Peyer's patch (tissue), 4 donors: ENCODE measurements at regions not wholly inside any gene's neighbourhood (a gene's known extent, or its start where the extent isn't known, plus 50 kb on each side); places are given as distances from the start of the nearest gene placed in this dataset.
A peak's percentile ranks its signal among the peaks of the same experiment; 100 is the strongest.

ENCODE experiments used
- DNase-seq, 3 donors: peaks; one replicate each; pipeline ENCODE4 v3.0.0-alpha.2; 2017 to 2019
- H3K27ac ChIP-seq, 4 donors: fragments of 200-600 bp; sonication (generic); one replicate each; pipeline ENCODE4 v1.5.1; 2016 to 2019
- H3K27me3 ChIP-seq, 2 donors: fragments of 200-600 bp; sonication (generic); one replicate each; pipeline ENCODE4 v1.5.1; 2019
- H3K36me3 ChIP-seq, 3 donors: fragments of 200-600 bp; sonication (generic); one replicate each; pipeline ENCODE4 v1.5.1; 2016 to 2019
- H3K4me1 ChIP-seq, 4 donors: fragments of 200-600 bp; sonication (generic); one replicate each; pipeline ENCODE4 v1.5.1; 2016 to 2019
- H3K4me3 ChIP-seq, 4 donors: fragments of 200-600 bp; sonication (generic); 1 replicate in 3 of 4; 2 replicates in 1 of 4; pipeline ENCODE4 v1.5.1; 2016 to 2019; ENCODE audit warnings: mild to moderate bottlenecking in 1 of 4
- H3K9me3 ChIP-seq, 4 donors: fragments of 200-600 bp; sonication (generic); one replicate each; pipeline ENCODE4 v1.5.1; 2016 to 2019; ENCODE audit warnings: mild to moderate bottlenecking in 1 of 4
- POLR2A ChIP-seq, 2 donors: fragments of 450-650 bp; IDR thresholded peaks; one replicate each; pipeline ENCODE4 v1.5.1; 2017; ENCODE audit warnings: antibody characterized with exemption in 2 of 2, mild to moderate bottlenecking in 2 of 2, moderate library complexity in 2 of 2
- TF ChIP-seq, protein P1 (sequence below), 6 experiments: fragments of 450-650 bp in 4 of 6; fragments of 200-600 bp in 2 of 6; sonication (generic) in 1 of 6; IDR thresholded peaks; one replicate each; pipeline ENCODE4 v1.5.1; 2017 to 2019; ENCODE audit warnings: antibody characterized with exemption in 6 of 6, mild to moderate bottlenecking in 3 of 6, moderate library complexity in 1 of 6

DNA sequence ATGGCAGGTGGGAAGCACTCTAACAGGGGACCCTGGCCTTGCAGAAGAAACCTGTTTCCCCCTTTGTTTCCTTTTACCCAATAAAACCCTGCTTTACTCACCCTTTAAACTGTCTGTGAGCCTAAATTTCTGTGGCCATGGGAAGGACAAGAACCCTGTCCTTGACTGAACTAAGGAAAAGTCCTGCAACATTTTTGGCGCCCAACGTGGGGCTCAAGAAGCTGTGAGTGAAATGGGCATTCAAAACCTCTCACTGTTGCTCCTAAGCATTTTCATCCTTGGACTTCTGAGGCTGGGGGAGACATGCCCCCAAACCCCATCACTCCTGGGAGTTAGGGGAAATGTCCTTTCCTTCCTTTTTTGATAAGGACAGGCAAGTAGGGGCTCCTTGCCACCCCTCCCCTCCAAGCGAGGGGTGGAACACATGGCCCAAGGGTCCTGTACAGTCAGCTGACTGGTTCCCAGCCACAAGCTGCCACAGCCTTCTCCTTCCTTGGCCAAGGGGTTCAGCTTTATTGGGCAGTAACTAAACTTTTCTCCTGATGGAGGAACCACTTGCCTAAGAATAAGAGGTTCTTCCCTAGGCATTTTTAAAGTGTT, 381.6 kb downstream of the KLF5 start:
- Histone ChIP-seq H3K4me3 (no peak overlapping the region), H3K27me3 (no peaks in the 10 kb centered on the region), H3K36me3 (no peaks in the 10 kb centered on the region), H3K27ac (no peak overlapping the region), H3K4me1 (no peaks in the 10 kb centered on the region), H3K9me3 (peaks cover 0 to 44% (median 2%) of the 10 kb centered on the region in 4 donors)
- no peak for TF ChIP-seq POLR2A (IDR thresholded peaks at IDR 0.05)
- TF ChIP-seq, protein P1, sequence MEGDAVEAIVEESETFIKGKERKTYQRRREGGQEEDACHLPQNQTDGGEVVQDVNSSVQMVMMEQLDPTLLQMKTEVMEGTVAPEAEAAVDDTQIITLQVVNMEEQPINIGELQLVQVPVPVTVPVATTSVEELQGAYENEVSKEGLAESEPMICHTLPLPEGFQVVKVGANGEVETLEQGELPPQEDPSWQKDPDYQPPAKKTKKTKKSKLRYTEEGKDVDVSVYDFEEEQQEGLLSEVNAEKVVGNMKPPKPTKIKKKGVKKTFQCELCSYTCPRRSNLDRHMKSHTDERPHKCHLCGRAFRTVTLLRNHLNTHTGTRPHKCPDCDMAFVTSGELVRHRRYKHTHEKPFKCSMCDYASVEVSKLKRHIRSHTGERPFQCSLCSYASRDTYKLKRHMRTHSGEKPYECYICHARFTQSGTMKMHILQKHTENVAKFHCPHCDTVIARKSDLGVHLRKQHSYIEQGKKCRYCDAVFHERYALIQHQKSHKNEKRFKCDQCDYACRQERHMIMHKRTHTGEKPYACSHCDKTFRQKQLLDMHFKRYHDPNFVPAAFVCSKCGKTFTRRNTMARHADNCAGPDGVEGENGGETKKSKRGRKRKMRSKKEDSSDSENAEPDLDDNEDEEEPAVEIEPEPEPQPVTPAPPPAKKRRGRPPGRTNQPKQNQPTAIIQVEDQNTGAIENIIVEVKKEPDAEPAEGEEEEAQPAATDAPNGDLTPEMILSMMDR (IDR thresholded peaks at IDR 0.05) = no peak
- DNase-seq = no peak

DNA sequence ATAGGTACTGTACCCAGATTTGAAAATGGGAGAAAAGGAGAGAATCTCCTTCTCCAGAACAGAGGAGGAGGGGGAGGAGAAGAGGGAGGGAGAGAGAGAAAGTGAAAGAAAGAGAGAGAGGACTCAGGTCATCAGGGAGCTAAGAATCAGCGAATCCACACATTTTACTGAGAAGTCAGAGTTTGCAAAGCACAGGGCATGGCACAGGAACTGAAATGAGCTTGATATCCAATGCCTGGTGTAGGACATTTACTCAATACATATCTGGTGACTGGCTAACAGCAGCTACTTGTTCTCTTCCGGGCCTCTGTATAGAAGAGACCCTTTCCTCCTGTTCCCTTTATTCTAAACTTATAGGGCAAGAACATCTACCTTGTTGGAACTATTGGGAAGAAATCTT, 375.1 kb downstream of the KLF5 start:
- Histone ChIP-seq H3K36me3 (no peaks in the 10 kb centered on the region), H3K27me3 (no peaks in the 10 kb centered on the region), H3K9me3 (peaks cover 0 to 10% (median 0%) of the 10 kb centered on the region in 4 donors), H3K4me1 (peaks cover 0 to 5% (median 0%) of the 10 kb centered on the region in 4 donors), H3K27ac (no peak overlapping the region), H3K4me3 (no peak overlapping the region)
- no peak for DNase-seq
- TF ChIP-seq POLR2A (IDR thresholded peaks at IDR 0.05) = no peak
- TF ChIP-seq, protein P1 (IDR thresholded peaks at IDR 0.05) = no peak

DNA sequence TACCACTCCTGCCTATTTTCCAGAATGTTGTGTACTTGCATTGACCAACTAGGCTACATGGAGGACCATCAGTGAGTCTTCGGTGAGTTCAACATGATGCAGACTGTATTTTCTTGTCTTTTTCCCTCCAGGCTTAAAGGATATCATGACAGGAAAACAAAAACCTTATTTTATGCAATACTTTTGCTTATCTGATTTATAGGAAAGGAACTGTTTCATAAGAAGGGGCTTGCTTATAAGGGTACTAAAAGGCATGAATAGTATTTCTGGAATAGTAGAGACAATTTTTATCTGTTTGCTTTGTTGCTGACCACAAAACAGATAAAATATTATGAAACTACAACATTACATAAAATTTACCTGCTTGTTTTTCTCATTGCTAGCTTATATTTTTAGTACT, 374.7 kb downstream of the KLF5 start:
- H3K36me3 ChIP-seq = no peaks in the 10 kb centered on the region
- H3K27ac ChIP-seq = no peak overlapping the region
- H3K9me3 ChIP-seq = peaks cover 0 to 6% (median 0%) of the 10 kb centered on the region in 4 donors
- no peak overlapping the region for H3K4me3 ChIP-seq
- TF ChIP-seq, protein P1 (IDR thresholded peaks at IDR 0.05) = no peak
- TF ChIP-seq POLR2A (IDR thresholded peaks at IDR 0.05) = no peak
- peaks cover 0 to 5% (median 0%) of the 10 kb centered on the region in 4 donors for H3K4me1 ChIP-seq
- no peaks in the 10 kb centered on the region for H3K27me3 ChIP-seq
- DNase-seq = no peak

DNA sequence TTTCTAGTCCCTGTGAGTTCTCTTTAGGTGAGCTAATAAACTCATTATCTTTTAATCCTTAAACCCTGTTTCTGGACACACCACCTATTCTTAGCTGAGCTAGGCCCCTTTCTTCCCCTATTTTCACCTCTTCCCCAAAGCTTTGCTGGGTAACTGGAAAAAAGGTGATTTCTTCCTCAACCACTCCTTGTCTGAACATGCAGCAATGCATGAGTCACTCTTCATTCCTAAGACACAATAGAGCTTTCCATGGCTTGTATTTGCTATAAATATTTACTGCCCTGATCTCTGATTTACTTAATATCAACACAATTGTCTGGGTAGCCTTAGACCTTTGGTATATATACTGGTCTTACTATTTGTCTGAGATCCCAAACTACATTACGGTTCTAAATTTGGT, 370.9 kb downstream of the KLF5 start:
- H3K4me1 ChIP-seq = peaks cover 0 to 5% (median 0%) of the 10 kb centered on the region in 4 donors
- no peaks in the 10 kb centered on the region for H3K27me3 ChIP-seq
- no peak for DNase-seq
- no peak overlapping the region for H3K4me3 ChIP-seq
- peak overlapping the region in 2 of 4 donors; percentile 34 to 57 for H3K27ac ChIP-seq
- no peak for TF ChIP-seq POLR2A (IDR thresholded peaks at IDR 0.05)
- TF ChIP-seq, protein P1 (IDR thresholded peaks at IDR 0.05) = no peak
- H3K9me3 ChIP-seq = no peaks in the 10 kb centered on the region
- H3K36me3 ChIP-seq = no peaks in the 10 kb centered on the region

DNA sequence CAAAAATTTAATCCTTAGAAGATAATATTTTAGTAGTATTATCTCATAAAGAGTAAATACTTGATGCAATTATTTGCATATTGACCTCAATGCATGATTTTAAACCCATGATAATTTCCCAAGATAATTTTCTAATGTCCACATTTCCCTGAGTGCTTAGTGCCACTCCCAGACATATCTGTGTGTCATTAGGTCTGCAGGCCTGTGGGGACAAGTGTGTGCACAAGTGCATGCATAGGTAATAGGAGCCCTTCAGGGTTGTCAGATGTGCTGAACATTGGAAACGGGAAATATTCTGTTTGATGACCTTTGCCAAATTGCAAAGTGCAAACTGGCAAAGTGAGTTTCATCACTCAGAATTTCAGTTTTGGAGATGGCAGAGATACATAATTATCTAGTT, 369.9 kb downstream of the KLF5 start:
- Histone ChIP-seq H3K27me3 (no peaks in the 10 kb centered on the region), H3K36me3 (no peaks in the 10 kb centered on the region), H3K27ac (peak overlapping the region in 1 of 4 donors; percentile 69), H3K4me1 (peaks cover 0 to 5% (median 0%) of the 10 kb centered on the region in 4 donors), H3K9me3 (no peaks in the 10 kb centered on the region), H3K4me3 (no peak overlapping the region)
- TF ChIP-seq, protein P1 (IDR thresholded peaks at IDR 0.05) = peak in 2 of 6 experiments; percentile 11 to 35
- no peak for TF ChIP-seq POLR2A (IDR thresholded peaks at IDR 0.05)
- no peak for DNase-seq
